T47D (cell line): ENCODE measurements at regions not wholly inside any gene's neighbourhood (a gene's known extent, or its start where the extent isn't known, plus 50 kb on each side); places are given as distances from the start of the nearest gene placed in this dataset.
"Not testable (repeated sequence)": the region's sequence is repeated elsewhere in the genome, so short reads cannot be mapped to it uniquely, and the experiment has no call there.

ENCODE experiments used
- DNase-seq, 2 experiments: peaks; one replicate each; pipeline versions ENCODE4 v3.0.0 to v3.0.0-alpha.2; 2011 to 2012; ENCODE audit warnings: low read depth in 1 of 2, low spot score in 1 of 2
- JUND ChIP-seq: IDR thresholded peaks from 2 replicates; pipeline ENCODE4 v1.6.1; 2012; ENCODE audit warnings: low read depth
- in situ Hi-C: cut with HindIII; loops from 2 replicates; pipeline ENCODE4 v1.10.0; 2016; ENCODE audit warnings: low sequenced_read_pairs, low pct_unique_long_range_greater_than_20kb

DNA sequence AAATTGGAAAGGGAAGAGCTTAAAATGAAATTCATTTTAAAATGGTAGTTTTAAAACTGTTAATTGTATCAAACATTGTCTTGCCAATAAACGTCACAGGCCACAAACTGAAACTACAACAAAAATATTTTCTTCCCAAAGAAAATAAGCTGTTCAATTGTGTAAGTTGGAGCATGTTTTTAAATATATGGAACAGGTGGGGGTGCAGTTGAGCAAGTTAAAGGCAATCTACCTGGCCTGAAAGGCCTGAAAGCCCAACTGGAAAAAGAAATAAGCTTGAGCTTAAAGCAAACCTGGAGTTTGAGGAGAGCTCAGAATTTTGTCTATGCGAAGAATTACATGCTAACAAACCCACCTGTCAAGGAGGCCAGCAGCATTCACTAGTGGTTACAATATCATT is 439.5 kb downstream of the ACTL7B start:
- in situ Hi-C loops: no loop called here
- DNase-seq: peak in 1 of 2 experiments; percentile 60
- TF ChIP-seq JUND: no peak

DNA sequence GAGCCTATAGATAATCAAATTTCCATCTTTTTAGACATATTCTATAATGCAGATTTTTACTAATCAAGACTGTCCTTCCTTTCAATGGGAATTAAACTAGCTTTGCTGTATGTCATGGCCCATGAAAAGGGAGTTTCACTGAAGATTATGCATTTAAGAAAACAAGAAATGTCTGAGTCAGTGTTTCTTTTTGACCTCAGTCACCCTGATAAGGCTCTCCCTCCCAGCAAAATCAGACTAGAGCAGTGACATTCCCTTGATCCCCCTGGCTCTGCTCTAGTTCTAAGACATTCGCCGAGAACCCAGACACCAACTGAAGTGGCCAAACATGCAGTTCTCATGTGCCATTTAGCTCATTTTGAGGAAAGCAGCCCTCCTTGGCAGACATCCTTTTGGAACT is 442.0 kb downstream of the ACTL7B start:
- in situ Hi-C loops: no loop called here
- TF ChIP-seq JUND: no peak
- DNase-seq: no peak

DNA sequence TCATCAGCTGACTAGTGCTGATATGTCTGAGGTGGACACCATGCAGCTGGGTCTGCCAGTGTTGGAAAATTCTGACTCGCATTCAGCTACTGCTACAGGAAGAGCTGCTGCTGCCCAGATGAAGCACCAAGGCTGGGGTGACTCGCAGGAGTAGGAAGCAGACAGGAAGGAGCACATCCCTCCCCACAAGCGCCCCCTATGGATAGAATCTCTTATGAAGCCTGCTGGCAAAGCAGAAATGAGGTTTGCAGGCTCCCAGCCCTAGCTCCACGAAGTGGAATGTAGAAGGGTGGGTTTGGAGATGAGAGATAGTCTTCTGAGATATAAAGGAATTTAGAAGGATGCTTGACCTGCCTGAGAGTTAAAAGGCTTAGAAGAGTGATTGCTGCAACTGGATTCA is 443.0 kb downstream of the ACTL7B start:
- in situ Hi-C loops: no loop called here
- TF ChIP-seq JUND: no peak
- peak in 1 of 2 experiments; percentile 59 for DNase-seq

DNA sequence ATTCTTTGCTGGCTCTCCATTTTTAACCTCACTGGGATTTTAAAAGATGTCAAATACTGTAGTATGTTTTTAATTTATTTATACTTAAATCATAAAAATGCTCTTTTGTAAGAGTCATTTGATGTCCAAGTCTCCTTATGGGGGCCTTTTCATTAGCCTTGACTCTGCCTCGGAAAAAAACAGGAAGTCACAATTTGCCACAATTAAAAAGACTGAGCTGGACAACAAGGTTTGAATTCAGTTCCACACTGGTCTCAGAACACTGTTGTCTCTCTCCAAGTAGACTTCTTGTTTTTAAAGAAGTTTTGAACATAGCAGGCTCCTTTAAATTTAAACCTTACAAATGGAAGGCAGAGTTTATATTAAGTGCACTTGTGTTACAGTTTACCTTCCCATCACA is 444.2 kb downstream of the ACTL7B start:
- in situ Hi-C loops: no loop called here
- no peak for DNase-seq
- no peak for TF ChIP-seq JUND

DNA sequence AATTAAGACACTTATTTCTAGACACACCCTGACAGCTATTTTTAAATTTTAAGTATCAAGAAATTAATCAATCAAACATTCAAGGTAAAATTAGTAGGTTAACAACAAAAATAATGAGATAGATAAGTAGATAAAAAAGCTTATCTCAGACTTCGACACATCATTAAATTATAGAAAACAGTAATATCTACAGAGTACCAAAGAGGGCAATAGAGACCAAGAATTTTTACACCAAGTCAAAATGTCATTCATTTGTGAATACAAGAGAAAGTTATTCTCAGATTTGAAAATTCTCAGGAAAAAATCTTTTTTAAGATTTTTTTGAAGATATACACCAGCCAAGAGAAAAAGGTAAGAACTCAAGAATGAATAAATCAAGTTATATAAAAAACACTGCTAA is 445.6 kb downstream of the ACTL7B start:
- DNase-seq: no peak
- in situ Hi-C loops: no loop called here
- no peak for TF ChIP-seq JUND

DNA sequence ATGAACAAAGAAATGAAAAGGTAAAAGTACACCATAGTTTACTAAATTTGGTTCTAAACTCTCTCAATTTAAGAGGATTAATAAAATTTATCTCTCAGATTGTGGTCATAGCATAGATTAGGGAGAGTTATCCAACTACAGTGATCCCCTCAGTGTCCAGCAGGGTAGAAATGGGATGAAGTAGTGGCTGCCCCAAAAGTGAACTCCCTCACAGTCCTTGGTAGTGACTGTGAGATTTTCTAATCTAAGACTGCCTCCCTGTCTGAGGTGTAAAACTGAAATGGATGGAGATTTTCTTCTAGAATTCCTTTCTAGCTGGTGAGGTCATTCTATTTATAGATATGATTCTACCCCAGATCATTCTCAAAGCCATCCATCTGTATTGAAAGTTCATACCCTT is 455.5 kb downstream of the ACTL7B start:
- TF ChIP-seq JUND: no peak
- in situ Hi-C loops: no loop called here
- DNase-seq: no peak

DNA sequence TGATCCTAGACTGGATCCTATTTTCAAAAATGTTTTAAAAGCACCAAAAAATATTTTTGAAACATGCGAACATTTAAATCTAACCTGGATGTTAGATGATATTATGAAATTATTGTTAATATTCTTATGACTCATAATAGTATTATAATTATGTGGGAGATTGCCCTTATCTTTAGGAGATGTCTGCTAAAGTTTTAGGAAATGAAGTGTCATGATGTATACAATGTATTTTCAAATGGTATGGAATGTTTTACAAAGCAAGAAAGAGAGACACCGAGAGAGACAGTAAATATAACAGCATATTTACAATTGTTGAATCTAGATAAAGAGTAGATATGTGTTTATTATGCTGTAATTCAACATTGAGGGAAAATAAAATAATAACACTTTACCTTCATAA is 455.9 kb downstream of the ACTL7B start:
- no peak for DNase-seq
- in situ Hi-C loops: no loop called here
- TF ChIP-seq JUND: no peak

DNA sequence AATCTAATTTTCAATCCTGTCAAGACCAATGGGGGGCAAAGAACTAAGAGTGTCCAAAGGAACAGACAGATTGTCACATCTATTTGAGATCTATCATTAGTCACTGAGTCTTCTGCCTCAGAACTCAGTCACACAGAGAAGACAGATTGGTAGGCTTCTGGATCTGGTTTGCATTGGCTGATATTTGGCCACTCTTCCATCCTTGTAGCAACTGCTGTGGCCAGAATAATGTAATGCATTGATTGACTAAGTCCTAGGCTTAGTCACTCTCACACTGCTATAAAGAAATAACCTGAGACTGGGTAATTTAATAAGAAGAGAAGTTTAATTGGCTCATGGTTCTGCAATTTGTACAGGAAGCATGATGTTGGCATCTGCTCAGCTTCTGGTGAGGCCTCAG is 458.5 kb downstream of the ACTL7B start:
- in situ Hi-C loops: no loop called here
- no peak for DNase-seq
- TF ChIP-seq JUND: no peak

DNA sequence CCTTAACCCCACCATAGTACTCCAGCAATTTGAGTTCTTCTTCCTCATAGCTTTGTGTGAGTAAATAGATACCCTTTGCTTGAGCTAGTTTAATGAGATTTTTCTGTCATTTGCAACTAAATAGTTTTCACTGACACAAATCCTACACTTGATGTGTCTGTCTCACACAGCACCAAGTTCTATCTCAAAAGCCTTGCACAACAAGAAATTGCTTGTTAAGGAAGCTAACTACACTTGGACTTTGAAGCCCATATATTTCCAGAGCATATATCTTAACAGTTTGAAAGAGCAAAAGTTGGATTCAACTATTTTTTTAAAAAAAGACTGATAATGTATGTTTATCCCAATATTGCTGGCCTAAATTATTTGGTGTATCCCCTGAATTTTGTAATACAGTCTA is 459.2 kb downstream of the ACTL7B start:
- in situ Hi-C loops: no loop called here
- no peak for TF ChIP-seq JUND
- DNase-seq: no peak

DNA sequence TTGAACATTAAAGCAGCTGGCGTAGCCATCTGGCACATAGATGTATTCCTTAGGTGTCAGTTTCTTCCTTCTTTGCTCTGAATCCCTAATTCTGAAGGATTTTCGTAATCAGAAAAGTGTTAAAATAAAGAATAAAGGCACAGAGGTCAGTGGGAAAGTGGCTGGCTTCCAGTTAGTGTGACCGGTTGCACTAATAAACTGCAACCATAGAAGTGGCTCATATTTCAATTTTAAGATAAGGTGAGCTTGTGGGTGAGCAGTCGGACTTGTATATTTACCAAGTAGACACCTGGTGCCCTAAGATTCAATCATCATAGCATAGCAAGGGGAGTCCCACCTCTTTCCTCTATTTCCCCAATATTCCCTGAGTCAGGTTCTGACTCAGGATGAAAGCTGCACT is 459.6 kb downstream of the ACTL7B start:
- no peak for TF ChIP-seq JUND
- in situ Hi-C loops: no loop called here

DNA sequence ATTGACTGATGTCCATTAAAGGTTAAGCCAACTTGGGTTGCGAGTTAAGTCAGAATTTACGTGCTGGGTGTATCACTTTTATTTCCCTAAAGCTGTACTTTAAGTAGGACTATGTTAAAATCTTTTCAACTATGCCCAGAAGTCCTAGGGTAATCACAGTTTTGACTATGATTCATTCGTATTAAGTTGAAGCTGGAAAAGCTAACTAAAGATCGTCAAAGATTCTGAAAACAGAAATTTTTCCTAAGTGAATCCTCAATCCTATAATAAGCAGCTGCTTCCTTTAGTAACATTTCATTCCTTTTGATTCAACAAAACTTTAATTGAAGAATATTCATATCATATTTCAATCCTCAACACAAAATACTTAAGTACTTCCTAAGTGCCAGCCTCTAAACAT is 460.4 kb downstream of the ACTL7B start:
- in situ Hi-C loops: no loop called here
- TF ChIP-seq JUND: no peak
- DNase-seq: no peak

More for the DNA sequence above, 459.6 kb downstream of the ACTL7B start:
- no peak for DNase-seq

DNA sequence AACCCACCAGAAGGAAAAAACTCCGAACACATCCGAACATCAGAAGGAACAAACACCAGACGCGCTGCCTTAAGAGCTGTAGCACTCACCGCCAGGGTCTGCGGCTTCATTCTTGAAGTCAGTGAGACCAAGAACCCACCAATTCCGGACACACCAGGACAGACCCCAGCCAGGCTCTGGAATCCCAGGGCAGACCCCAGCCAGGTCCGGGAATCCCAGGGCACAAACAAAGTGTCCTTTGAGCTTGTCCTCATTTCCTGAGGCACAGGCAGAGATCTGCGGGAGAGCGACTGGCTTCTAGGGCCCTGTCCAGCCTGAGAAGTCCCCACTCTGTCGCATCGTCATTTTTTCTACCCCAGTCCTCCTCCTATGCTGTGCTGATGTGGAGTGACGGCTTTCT is 461.1 kb downstream of the ACTL7B start:
- in situ Hi-C loops: no loop called here
- no peak for DNase-seq
- TF ChIP-seq JUND: no peak

DNA sequence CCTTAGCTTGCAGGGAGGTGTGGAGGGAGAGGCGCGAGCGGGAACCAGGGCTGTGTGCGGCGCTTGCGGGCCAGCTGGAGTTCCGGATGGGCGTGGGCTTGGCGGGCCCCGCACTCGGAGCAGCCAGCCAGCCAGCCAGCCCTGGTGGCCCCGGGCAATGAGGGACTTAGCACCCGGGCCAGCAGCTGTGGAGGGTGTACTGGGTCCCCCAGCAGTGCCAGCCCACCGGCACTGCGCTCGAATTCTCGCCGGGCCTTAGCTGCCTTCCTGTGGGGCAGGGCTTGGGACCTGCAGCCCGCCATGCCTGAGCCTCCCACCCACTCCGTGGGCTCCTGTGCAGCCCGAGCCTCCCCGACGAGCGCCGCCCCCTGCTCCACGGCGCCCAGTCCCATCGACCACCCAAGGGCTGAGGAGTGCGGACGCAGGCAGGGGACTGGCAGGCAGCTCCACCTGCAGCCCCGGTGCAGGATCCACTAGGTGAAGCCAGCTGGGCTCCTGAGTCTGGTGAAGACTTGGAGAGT is 462.2 kb downstream of the ACTL7B start:
- DNase-seq, in situ Hi-C loops: not testable (repeated sequence)

DNA sequence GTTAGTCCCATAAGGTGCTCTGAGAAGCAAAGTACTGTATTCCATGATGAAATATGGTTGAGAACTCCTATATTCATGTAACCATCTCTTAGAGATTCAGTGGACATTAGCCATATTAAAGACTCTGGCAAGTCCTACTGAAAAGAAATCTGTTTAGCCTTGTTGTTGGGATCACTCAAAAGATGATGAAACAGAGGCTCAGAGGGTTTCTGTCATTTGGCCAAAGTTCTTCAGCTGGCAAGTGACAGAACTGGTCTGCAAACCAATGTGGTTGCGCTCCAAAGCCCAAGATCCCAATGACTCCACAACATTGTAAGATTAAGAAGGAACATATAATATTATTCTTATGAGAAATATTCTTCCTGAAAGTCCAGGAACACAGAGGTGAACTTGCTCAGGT is 462.9 kb downstream of the ACTL7B start:
- no peak for TF ChIP-seq JUND
- in situ Hi-C loops: no loop called here
- DNase-seq: no peak
